ENCODE measurements at regions not wholly inside any gene's neighbourhood (a gene's known extent, or its start where the extent isn't known, plus 50 kb on each side); places are given as distances from the start of the nearest gene placed in this dataset.
"Not testable (repeated sequence)": the region's sequence is repeated elsewhere in the genome, so short reads cannot be mapped to it uniquely, and the experiment has no call there.

GRCh38 chr5:162811071-162811470, 626.3 kb upstream of the CCNG1 start:
- no peak for DNase-seq

- no peak for DNase-seq
Observed at GRCh38 chr5:162816816-162817215, 620.6 kb upstream of the CCNG1 start.

GRCh38 chr5:162817364-162817763, 620.0 kb upstream of the CCNG1 start:
- no peak for DNase-seq

- not testable (repeated sequence) for DNase-seq
Observed at GRCh38 chr5:162821664-162822063, 615.7 kb upstream of the CCNG1 start.

GRCh38 chr5:162824360-162824759, 613.0 kb upstream of the CCNG1 start:
- DNase-seq, result no peak

GRCh38 chr5:162837155-162837554, 600.2 kb upstream of the CCNG1 start:
- DNase-seq, result no peak

- no peak for DNase-seq
Observed at GRCh38 chr5:162842727-162843126, 594.7 kb upstream of the CCNG1 start.

GRCh38 chr5:162852134-162852533, 585.3 kb upstream of the CCNG1 start:
- no peak for DNase-seq

- DNase-seq, result no peak
Observed at GRCh38 chr5:162858770-162859169, 578.6 kb upstream of the CCNG1 start.

- DNase-seq, result no peak
Observed at GRCh38 chr5:162870966-162871365, 566.4 kb upstream of the CCNG1 start.

- DNase-seq, result no peak
Observed at GRCh38 chr5:162882629-162883028, 554.8 kb upstream of the CCNG1 start.

- DNase-seq, result no peak
Observed at GRCh38 chr5:162886717-162887116, 550.7 kb upstream of the CCNG1 start.

GRCh38 chr5:162888268-162888667, 549.1 kb upstream of the CCNG1 start:
- DNase-seq, result no peak

- DNase-seq, result no peak
Observed at GRCh38 chr5:162911873-162912272, 525.5 kb upstream of the CCNG1 start.

- no peak for DNase-seq
Observed at GRCh38 chr5:162916368-162916767, 521.0 kb upstream of the CCNG1 start.

- DNase-seq, result no peak
Observed at GRCh38 chr5:162929104-162929503, 508.3 kb upstream of the CCNG1 start.

- DNase-seq, result no peak
Observed at GRCh38 chr5:162931501-162931900, 505.9 kb upstream of the CCNG1 start.

- DNase-seq, result no peak
Observed at GRCh38 chr5:162939991-162940390, 497.4 kb upstream of the CCNG1 start.

GRCh38 chr5:162948677-162949076, 488.7 kb upstream of the CCNG1 start:
- no peak for DNase-seq

GRCh38 chr5:162956570-162956969, 480.8 kb upstream of the CCNG1 start:
- DNase-seq, result no peak

- DNase-seq, result not testable (repeated sequence)
Observed at GRCh38 chr5:162964144-162964543, 473.3 kb upstream of the CCNG1 start.

- no peak for DNase-seq
Observed at GRCh38 chr5:162990063-162990462, 447.3 kb upstream of the CCNG1 start.

- no peak for DNase-seq
Observed at GRCh38 chr5:162990856-162991497, 446.4 kb upstream of the CCNG1 start.

- DNase-seq, result no peak
Observed at GRCh38 chr5:162995568-162995967, 441.8 kb upstream of the CCNG1 start.

GRCh38 chr5:162996053-162996452, 441.3 kb upstream of the CCNG1 start:
- no peak for DNase-seq

GRCh38 chr5:163005949-163006348, 431.4 kb upstream of the CCNG1 start:
- no peak for DNase-seq

Measured in activated naive CD4-positive, alpha-beta T cell treated with anti-CD3 and anti-CD28 coated beads, Interleukin-2, amount 50 U/mL, for 16 hours (primary cell).